SK-N-SH (cell line): ENCODE measurements at regions not wholly inside any gene's neighbourhood (a gene's known extent, or its start where the extent isn't known, plus 50 kb on each side); places are given as distances from the start of the nearest gene placed in this dataset.

Source experiments
- CTCF ChIA-PET: fragments of 300-600, 350-600 bp; formaldehyde crosslinking; extraction: SDS; loops from one replicate; lab custom pipeline; 2021; lab: Yijun Ruan, JAX
- POLR2A ChIA-PET: fragments of 350-600 bp; sonication (Branson Sonifier 250); formaldehyde crosslinking; extraction: SDS; loops from one replicate; lab custom pipeline; 2020; ENCODE audit warnings: antibody characterized with exemption, inconsistent platforms; lab: Yijun Ruan, JAX
- DNase-seq: peaks from one replicate; pipeline ENCODE4 v3.0.0; 2012
- H2AFZ ChIP-seq: fragments of 200-600 bp; sonication (generic); 2 replicates; pipeline ENCODE4 v1.8.1; 2016; ENCODE audit warnings: antibody characterized with exemption, mild to moderate bottlenecking, low read depth
- H3F3A ChIP-seq: fragments of 200-600 bp; sonication (generic); replicated peaks from 2 replicates; pipeline ENCODE3; 2016; ENCODE audit warnings: antibody characterized with exemption, mild to moderate bottlenecking; ENCODE audit not compliant: insufficient read depth
- H3K27ac ChIP-seq, 2 experiments: fragments of 200-500 bp in 1 of 2; fragments of 200-600 bp in 1 of 2; sonication (Bioruptor generic) in 1 of 2; sonication (generic), shearing (Covaris generic) in 1 of 2; 2 replicates each; pipeline versions ENCODE4 v1.5.1 to v1.6.1; 2014 to 2016; ENCODE audit warnings: low read depth in 2 of 2, inconsistent platforms in 1 of 2, low read length in 1 of 2, mild to moderate bottlenecking in 1 of 2, mixed read lengths in 1 of 2
- H3K27me3 ChIP-seq: fragments of 200-600 bp; sonication (generic), shearing (Covaris generic); 2 replicates; pipeline ENCODE4 v1.6.1; 2016; ENCODE audit warnings: mixed run types; ENCODE audit not compliant: insufficient read depth
- H3K36me3 ChIP-seq, 2 experiments: fragments of 200-500 bp in 1 of 2; fragments of 200-600 bp in 1 of 2; sonication (Bioruptor generic) in 1 of 2; sonication (generic) in 1 of 2; replicated peaks in 1 of 2; 2 replicates each; pipeline versions ENCODE3 to v1.5.1; 2014 to 2016; ENCODE audit warnings: low read length in 1 of 2, mild to moderate bottlenecking in 1 of 2; ENCODE audit not compliant: insufficient read depth in 2 of 2, control insufficient read depth in 1 of 2
- H3K4me1 ChIP-seq, 2 experiments: fragments of 200-500 bp in 1 of 2; fragments of 200-600 bp in 1 of 2; sonication (Bioruptor generic) in 1 of 2; sonication (generic), shearing (Covaris generic) in 1 of 2; 2 replicates each; pipeline versions ENCODE4 v1.5.1 to v1.6.1; 2014 to 2016; ENCODE audit warnings: low read depth in 1 of 2, low read length in 1 of 2, mixed run types in 1 of 2; ENCODE audit not compliant: insufficient read depth in 2 of 2, control insufficient read depth in 1 of 2
- H3K4me2 ChIP-seq: fragments of 200-600 bp; sonication (generic), shearing (Covaris generic); 2 replicates; pipeline ENCODE4 v1.6.1; 2017; ENCODE audit warnings: mixed run types
- H3K4me3 ChIP-seq, 2 experiments: fragments of 200-500 bp in 1 of 2; fragments of 200-600 bp in 1 of 2; sonication (Bioruptor generic) in 1 of 2; sonication (generic), shearing (Covaris generic) in 1 of 2; 2 replicates each; pipeline versions ENCODE4 v1.5.1 to v1.8.1; 2014 to 2016; ENCODE audit warnings: low read depth in 2 of 2, inconsistent platforms in 1 of 2, low read length in 1 of 2, mild to moderate bottlenecking in 1 of 2, mixed read lengths in 1 of 2, moderate library complexity in 1 of 2
- H3K79me2 ChIP-seq: fragments of 200-600 bp; sonication (generic); 2 replicates; pipeline ENCODE4 v1.8.1; 2017; ENCODE audit warnings: mild to moderate bottlenecking; ENCODE audit not compliant: insufficient read depth
- H3K9ac ChIP-seq: fragments of 200-600 bp; sonication (generic); 2 replicates; pipeline ENCODE4 v1.6.1; 2017; ENCODE audit warnings: mixed run types
- H3K9me2 ChIP-seq: fragments of 200-600 bp; sonication (generic); 2 replicates; pipeline ENCODE4 v1.6.1; 2017; ENCODE audit warnings: mixed run types
- H3K9me3 ChIP-seq: fragments of 200-600 bp; sonication (generic); 2 replicates; pipeline ENCODE4 v1.6.1; 2017; ENCODE audit warnings: mixed run types, mild to moderate bottlenecking, moderate library complexity
- H4K20me1 ChIP-seq: fragments of 200-600 bp; sonication (generic); 2 replicates; pipeline ENCODE4 v1.6.1; 2017; ENCODE audit warnings: mild to moderate bottlenecking, mixed run types; ENCODE audit not compliant: insufficient read depth
- CHD2 ChIP-seq: fragments of 150-350 bp; IDR thresholded peaks from 2 replicates; pipeline ENCODE4 v1.6.1; 2018; ENCODE audit warnings: low read length; ENCODE audit not compliant: partially characterized antibody
- CTCF ChIP-seq: fragments of 200-600 bp; sonication (generic); IDR thresholded peaks from 2 replicates; pipeline ENCODE4 v1.6.1; 2017; ENCODE audit warnings: antibody characterized with exemption, mild to moderate bottlenecking, moderate library complexity
- FOSL2 ChIP-seq: IDR thresholded peaks from 2 replicates; pipeline ENCODE4 v1.4.0; 2012; ENCODE audit warnings: low read depth, mild to moderate bottlenecking, moderate library complexity, borderline replicate concordance
- FOXM1 ChIP-seq: IDR thresholded peaks from 2 replicates; pipeline ENCODE4 v1.4.0; 2012; ENCODE audit warnings: low read depth, mild to moderate bottlenecking
- JUND ChIP-seq: IDR thresholded peaks from 2 replicates; pipeline ENCODE4 v1.4.0; 2012
- REST ChIP-seq: IDR thresholded peaks from 2 replicates; pipeline ENCODE4 v1.6.1; 2012; ENCODE audit warnings: mild to moderate bottlenecking, low read depth, low read length, moderate library complexity
- TAF1 ChIP-seq: IDR thresholded peaks from 2 replicates; pipeline ENCODE4 v1.6.1; 2012; ENCODE audit warnings: low read depth, mild to moderate bottlenecking, low read length, moderate library complexity, borderline replicate concordance
- TEAD4 ChIP-seq: IDR thresholded peaks from 2 replicates; pipeline ENCODE4 v1.4.0; 2012; ENCODE audit warnings: mild to moderate bottlenecking, borderline replicate concordance; ENCODE audit not compliant: insufficient read depth
- WGBS: methylation state at CpG from one replicate; pipeline ENCODE4 v1.1.6; 2017; ENCODE audit warnings: low lambda C conversion rate; 5-methylcytosine and 5-hydroxymethylcytosine counted together

- no peak for TF ChIP-seq REST
- no peak for TF ChIP-seq FOXM1
- TF ChIP-seq CHD2, result no peak
- no peak for TF ChIP-seq TEAD4
- TF ChIP-seq TAF1, result no peak
- TF ChIP-seq, all 33 proteins: peak for 0
Observed at GRCh38 chr13:23957981-23958380, 60.7 kb upstream of the C1QTNF9B start (continued).

- ChIA-PET POLR2A (no interaction called here), CTCF (interaction anchor here (0.9 to 3.2 kb wide), 11 partner anchors 9 to 270 kb away, joined by 3 to 34 read pairs (median 5); no protein-coding TSS in a partner anchor)
- Histone ChIP-seq H3K4me1 (no peaks in the 10 kb centered on the region; a peak in 1 of 4 replicates), H3K27me3 (no peaks in the 10 kb centered on the region), H3K9ac (no peak overlapping the region), H2AFZ (peak overlapping the region; percentile 54), H3K4me3 (no peak overlapping the region), H3K79me2 (no peaks in the 10 kb centered on the region), H3K9me2 (no peaks in the 10 kb centered on the region), H3K4me2 (no peak overlapping the region), H3K27ac (no peak overlapping the region), H4K20me1 (no peaks in the 10 kb centered on the region), H3K9me3 (no peaks in the 10 kb centered on the region), H3F3A (no peaks in the 10 kb centered on the region), H3K36me3 (no peaks in the 10 kb centered on the region)
- WGBS, result 86% methylated on average over 2 of the region's 2 CpGs
- no peak for DNase-seq
- TF ChIP-seq FOSL2, result peak; percentile 32; the same call in 1 of the 2 replicates
- TF ChIP-seq CTCF, result no peak
- peak; percentile 40 for TF ChIP-seq JUND
Observed at GRCh38 chr13:23959231-23959862, 62.0 kb upstream of the C1QTNF9B start.
